IMR-90 (cell line): ENCODE measurements at regions not wholly inside any gene's neighbourhood (a gene's known extent, or its start where the extent isn't known, plus 50 kb on each side); places are given as distances from the start of the nearest gene placed in this dataset.

Source experiments
- ATAC-seq: fragments of 200-7000 bp; cut with Tn5 transposase; 2 replicates; pipeline ENCODE4 v1.9.1; 2020; ENCODE audit warnings: low read depth, mild to moderate bottlenecking, moderate library complexity
- BruUV-seq: library from RNA; stranded (reverse); fragments of 400-500 nt; replicated peaks from 2 replicates; lab custom pipeline; 2021; lab: Mats Ljungman, UMichigan
- CTCF ChIA-PET: fragments of 300-600 bp; formaldehyde crosslinking; extraction: SDS; loops from one replicate; lab custom pipeline; 2021; ENCODE audit warnings: antibody characterized with exemption; lab: Yijun Ruan, JAX
- POLR2A ChIA-PET: fragments of 300-600 bp; sonication (Branson Sonifier 250); formaldehyde crosslinking; loops from one replicate; lab custom pipeline; 2022; ENCODE audit warnings: antibody characterized with exemption; ENCODE audit not compliant: unreplicated experiment; lab: Charles Lee
- DNase-seq: peaks from one replicate; pipeline ENCODE4 v3.0.0; 2013
- H2AFZ ChIP-seq: replicated peaks from 2 replicates; pipeline ENCODE3; 2013; ENCODE audit warnings: low read length, mild to moderate bottlenecking; ENCODE audit not compliant: poor library complexity
- H2AK5ac ChIP-seq: 2 replicates; pipeline ENCODE4 v1.6.1; 2013; ENCODE audit warnings: low read depth, low read length, inconsistent platforms
- H2AK9ac ChIP-seq: replicated peaks from 2 replicates; pipeline ENCODE3; 2013; ENCODE audit warnings: mild to moderate bottlenecking, low read depth, low read length, moderate library complexity; ENCODE audit not compliant: poor library complexity
- H2BK120ac ChIP-seq: 2 replicates; pipeline ENCODE4 v1.6.1; 2013; ENCODE audit warnings: low read depth, low read length, inconsistent platforms
- H2BK15ac ChIP-seq: 3 replicates; pipeline ENCODE4 v1.6.1; 2013; ENCODE audit warnings: low read depth, low read length, inconsistent platforms
- H2BK20ac ChIP-seq: 2 replicates; pipeline ENCODE4 v1.6.1; 2013; ENCODE audit warnings: low read depth, mild to moderate bottlenecking, inconsistent platforms, low read length, moderate library complexity
- H2BK5ac ChIP-seq: 2 replicates; pipeline ENCODE4 v1.6.1; 2013; ENCODE audit warnings: mild to moderate bottlenecking, low read depth, low read length, inconsistent platforms; ENCODE audit not compliant: poor library complexity, severe bottlenecking
- H3K14ac ChIP-seq: replicated peaks from 2 replicates; pipeline ENCODE4 v1.6.1; 2013; ENCODE audit warnings: low read depth, low read length, inconsistent platforms
- H3K18ac ChIP-seq: 2 replicates; pipeline ENCODE4 v1.6.1; 2013; ENCODE audit warnings: low read depth, low read length, control low read depth
- H3K23ac ChIP-seq: 2 replicates; pipeline ENCODE4 v1.6.1; 2013; ENCODE audit warnings: low read depth, low read length, inconsistent platforms
- H3K27ac ChIP-seq: 2 replicates; pipeline ENCODE4 v1.5.1; 2013; ENCODE audit warnings: mild to moderate bottlenecking, control low read depth, low read length; ENCODE audit not compliant: insufficient read depth
- H3K27me3 ChIP-seq: 2 replicates; pipeline ENCODE4 v1.6.1; 2013; ENCODE audit warnings: low read length; ENCODE audit not compliant: control insufficient read depth, insufficient read depth
- H3K36me3 ChIP-seq: 2 replicates; pipeline ENCODE4 v1.6.1; 2013; ENCODE audit warnings: low read length, mixed read lengths; ENCODE audit not compliant: control insufficient read depth, insufficient read depth
- H3K4ac ChIP-seq: 2 replicates; pipeline ENCODE4 v1.6.1; 2013; ENCODE audit warnings: low read depth, low read length, inconsistent platforms
- H3K4me1 ChIP-seq: 2 replicates; pipeline ENCODE4 v1.6.1; 2013; ENCODE audit warnings: low read length, mixed read lengths; ENCODE audit not compliant: control insufficient read depth, insufficient read depth
- H3K4me2 ChIP-seq: 2 replicates; pipeline ENCODE4 v1.6.1; 2013; ENCODE audit warnings: low read depth, mild to moderate bottlenecking, control low read depth, low read length, moderate library complexity
- H3K4me3 ChIP-seq: 2 replicates; pipeline ENCODE4 v1.5.1; 2013; ENCODE audit warnings: low read depth, mild to moderate bottlenecking, control low read depth, low read length, moderate library complexity; ENCODE audit not compliant: insufficient read depth
- H3K56ac ChIP-seq: 2 replicates; pipeline ENCODE4 v1.6.1; 2013; ENCODE audit warnings: low read length, inconsistent platforms; ENCODE audit not compliant: insufficient read depth; ENCODE audit errors: extremely low read depth
- H3K79me1 ChIP-seq, 2 experiments: 2 replicates each; pipeline ENCODE4 v1.6.1; 2013; ENCODE audit warnings: low read length in 2 of 2, inconsistent platforms in 1 of 2, low read depth in 1 of 2
- H3K9ac ChIP-seq: 2 replicates; pipeline ENCODE4 v1.6.1; 2013; ENCODE audit warnings: low read depth, low read length, control low read depth
- H3K9me1 ChIP-seq: 2 replicates; pipeline ENCODE4 v1.6.1; 2013; ENCODE audit warnings: low read length, inconsistent platforms; ENCODE audit not compliant: insufficient read depth
- H3K9me3 ChIP-seq: 2 replicates; pipeline ENCODE4 v1.6.1; 2013; ENCODE audit warnings: low read length; ENCODE audit not compliant: control insufficient read depth, insufficient read depth
- H4K20me1 ChIP-seq: 2 replicates; pipeline ENCODE4 v1.6.1; 2013; ENCODE audit warnings: low read length, inconsistent platforms; ENCODE audit not compliant: insufficient read depth
- H4K5ac ChIP-seq: 2 replicates; pipeline ENCODE4 v1.6.1; 2013; ENCODE audit warnings: mild to moderate bottlenecking, low read depth, low read length, control low read depth
- H4K8ac ChIP-seq, 2 experiments: 2 replicates each; pipeline ENCODE4 v1.6.1; 2013; ENCODE audit warnings: low read depth in 2 of 2, low read length in 2 of 2, control low read depth in 1 of 2, inconsistent platforms in 1 of 2
- H4K91ac ChIP-seq: 2 replicates; pipeline ENCODE4 v1.6.1; 2013; ENCODE audit warnings: low read depth, low read length, inconsistent platforms; ENCODE audit not compliant: insufficient read depth
- RAD21 ChIP-seq: IDR thresholded peaks from 2 replicates; pipeline ENCODE4 v1.6.1; 2012; ENCODE audit warnings: low read length, improper control_type of control experiment
- WGBS, 2 experiments: methylation state at CpG; one replicate each; pipeline versions ENCODE4 v1.1.5 to v1.1.7; 2013; ENCODE audit warnings: missing lambda C conversion rate in 2 of 2; ENCODE audit not compliant: insufficient read length in 1 of 2; ENCODE audit errors: extremely low coverage in 2 of 2; 5-methylcytosine and 5-hydroxymethylcytosine counted together
- dilution Hi-C: fragments of 300-500 bp; cut with HindIII; formaldehyde crosslinking; loops from one replicate; pipeline ENCODE4 v1.14.3; 2018; ENCODE audit warnings: low sequenced_read_pairs; ENCODE audit not compliant: unreplicated experiment
- in situ Hi-C: fragments of 300-500 bp; cut with MboI; formaldehyde crosslinking; loops from 3 replicates; pipeline ENCODE4 v1.14.3; 2019; ENCODE audit warnings: low sequenced_read_pairs, inconsistent platforms, mixed read lengths
- intact Hi-C: fragments of 100-400 bp; cut with micrococcal nuclease; formaldehyde crosslinking; loops from 2 replicates; pipeline ENCODE4 v1.10.0; 2022

DNA sequence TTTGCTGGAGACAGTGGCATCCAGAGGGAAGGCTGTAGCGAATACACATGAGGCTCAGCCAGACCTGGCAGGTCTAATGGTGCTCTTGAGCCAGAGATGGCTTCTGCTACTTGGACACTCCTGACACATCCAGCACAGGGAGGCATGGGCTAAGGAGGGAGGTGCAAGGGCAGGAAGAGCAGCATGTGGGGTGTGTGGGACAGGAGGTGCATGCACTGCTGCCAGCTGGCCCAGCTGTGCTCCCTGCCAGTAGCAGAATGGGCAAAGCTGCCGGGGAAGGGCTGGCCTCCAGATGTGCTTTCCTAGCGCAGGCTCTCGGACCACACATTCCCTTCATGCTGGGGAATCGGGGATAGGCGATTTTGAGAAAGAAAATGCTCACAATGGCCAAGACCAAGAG lies 309.2 kb downstream of the CDC5L start:
- no peak overlapping the region for H3K9ac ChIP-seq
- POLR2A ChIA-PET = no interaction called here

More for the DNA sequence above, 309.2 kb downstream of the CDC5L start:
- in situ Hi-C loops (no loop called here), dilution Hi-C loops (no loop called here), intact Hi-C loops (no loop called here)
- peak overlapping the region; percentile 46 for H2AFZ ChIP-seq
- no peak overlapping the region for H2AK9ac ChIP-seq
- DNase-seq (no peak), ATAC-seq (no peak)
- no peak overlapping the region for H3K23ac ChIP-seq
- no peaks in the 10 kb centered on the region for H3K4me1 ChIP-seq
- CTCF ChIA-PET = no interaction called here
- 67% methylated on average over 5 of the region's 6 CpGs; no CpG with 5 or more reads in 1 of the 2 experiments for WGBS, 2 experiments
- H3K36me3 ChIP-seq = no peaks in the 10 kb centered on the region
- H3K14ac ChIP-seq = no peak overlapping the region
- no TSS peak for BruUV-seq
- no peaks in the 10 kb centered on the region for H4K20me1 ChIP-seq
- H2BK120ac ChIP-seq = no peak overlapping the region
- H3K18ac ChIP-seq = no peak overlapping the region
- H2AK5ac ChIP-seq = no peak overlapping the region
- H2BK5ac ChIP-seq = no peak overlapping the region
- no peak overlapping the region for H4K91ac ChIP-seq
- no peaks in the 10 kb centered on the region for H3K9me1 ChIP-seq
- H2BK15ac ChIP-seq = no peak overlapping the region
- no peaks in the 10 kb centered on the region for H3K79me1 ChIP-seq
- H3K27ac ChIP-seq = no peak overlapping the region
- H3K27me3 ChIP-seq = peaks cover 53% of the 10 kb centered on the region
- no peaks in the 10 kb centered on the region; the same call in 1 of the 2 replicates for H3K9me3 ChIP-seq
- H4K5ac ChIP-seq = no peak overlapping the region
- no peak overlapping the region for H4K8ac ChIP-seq
- H3K4me3 ChIP-seq = no peak overlapping the region
- H3K4ac ChIP-seq = no peak overlapping the region
- H2BK20ac ChIP-seq = no peak overlapping the region
- TF ChIP-seq RAD21 = no peak
- H3K56ac ChIP-seq = no peak overlapping the region
- H3K4me2 ChIP-seq = no peak overlapping the region
